Activated B cell treated with CpG ODN at 0.5 μM for 24 hours (primary cell): ENCODE measurements at regions not wholly inside any gene's neighbourhood (a gene's known extent, or its start where the extent isn't known, plus 50 kb on each side); places are given as distances from the start of the nearest gene placed in this dataset.

ENCODE experiments used
- ATAC-seq: fragments of 200-7000 bp; cut with Tn5 transposase; one replicate; pipeline ENCODE4 v1.10.0; 2021; ENCODE audit warnings: low read depth, mild to moderate bottlenecking, moderate library complexity
- CTCF ChIA-PET: fragments of 350-600 bp; sonication (Branson Sonifier 250); formaldehyde crosslinking; loops from one replicate; lab custom pipeline; 2021; ENCODE audit warnings: antibody characterized with exemption; lab: Charles Lee
- POLR2A ChIA-PET: fragments of 350-600 bp; sonication (Branson Sonifier 250); formaldehyde crosslinking; loops from one replicate; lab custom pipeline; 2021; ENCODE audit warnings: antibody characterized with exemption; lab: Charles Lee
- DNase-seq: peaks from one replicate; pipeline ENCODE4 v3.0.0; 2022
- H3K27ac Mint-ChIP-seq: one replicate; pipeline ENCODE4 v1.8.0; 2020; ENCODE audit warnings: mixed read lengths
- H3K27me3 Mint-ChIP-seq: one replicate; pipeline ENCODE4 v1.8.0; 2021; ENCODE audit warnings: mixed read lengths
- H3K36me3 Mint-ChIP-seq: one replicate; pipeline ENCODE4 v1.8.0; 2021; ENCODE audit warnings: low read depth, mixed read lengths
- H3K4me1 Mint-ChIP-seq: one replicate; pipeline ENCODE4 v1.8.0; 2021; ENCODE audit warnings: mixed read lengths
- H3K4me3 Mint-ChIP-seq: one replicate; pipeline ENCODE4 v1.8.0; 2020; ENCODE audit warnings: mild to moderate bottlenecking, mixed read lengths
- H3K9me3 Mint-ChIP-seq: one replicate; pipeline ENCODE4 v1.8.0; 2020; ENCODE audit warnings: mixed read lengths
- intact Hi-C: fragments of 100-400 bp; cut with micrococcal nuclease; formaldehyde crosslinking; loops from one replicate; pipeline ENCODE4 v1.15.1; 2024
- TF ChIP-seq, protein P1 (sequence below): fragments of 200-600 bp; IDR thresholded peaks from one replicate; pipeline ENCODE4 v1.8.0; 2022; ENCODE audit warnings: antibody characterized with exemption, mild to moderate bottlenecking

DNA sequence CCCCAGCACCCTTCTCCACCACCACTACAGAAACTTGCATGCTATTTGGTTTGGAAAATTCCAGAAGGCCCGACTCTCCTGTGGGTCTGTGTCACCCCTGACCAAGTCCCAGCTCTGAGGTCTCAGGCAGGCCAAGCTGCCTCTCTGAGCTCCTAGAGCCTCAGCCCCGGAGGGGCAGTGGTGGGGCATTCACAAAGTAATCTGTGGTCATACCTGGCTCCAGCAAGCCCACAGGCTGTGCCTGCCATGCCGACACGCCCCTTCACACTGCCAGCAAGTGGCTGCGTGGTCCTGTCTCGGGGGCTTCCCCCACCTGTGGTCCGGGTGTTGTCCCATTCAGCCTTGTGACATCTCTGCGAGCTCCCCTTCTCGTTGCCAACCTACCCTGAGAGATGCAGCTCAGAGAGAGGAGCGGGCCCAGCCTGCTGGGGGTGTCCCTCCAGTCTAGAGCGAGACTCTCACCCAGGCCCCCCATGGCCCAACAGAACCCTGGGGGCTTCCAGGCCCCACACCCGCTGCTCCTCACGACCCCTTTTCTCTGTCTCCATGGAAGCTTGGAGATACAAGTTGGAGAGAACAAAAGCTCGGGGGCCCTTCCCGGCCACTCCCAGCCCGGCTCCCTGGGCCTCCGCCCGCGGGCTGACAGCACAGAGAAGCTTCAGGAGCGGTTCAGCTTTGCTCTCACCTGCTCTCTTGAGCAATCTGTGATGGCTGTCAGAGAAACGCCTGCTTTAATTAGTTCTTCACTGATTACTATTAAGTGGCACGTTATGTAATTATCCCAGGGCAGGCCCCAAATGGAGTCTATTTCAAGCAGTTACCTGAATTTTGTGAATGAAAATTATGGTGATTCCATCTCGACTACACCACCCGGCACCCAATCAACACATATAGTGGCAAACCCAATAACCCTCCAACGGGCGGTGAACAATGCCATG, 147.7 kb upstream of the PHACTR3 start:
- DNase-seq (no peak), ATAC-seq (no peak)
- POLR2A ChIA-PET, result no interaction called here
- Mint-ChIP-seq H3K27me3 (peaks cover 8% of the 10 kb centered on the region), H3K9me3 (no peaks in the 10 kb centered on the region), H3K27ac (no peak overlapping the region), H3K36me3 (no peaks in the 10 kb centered on the region), H3K4me3 (no peak overlapping the region), H3K4me1 (no peaks in the 10 kb centered on the region)
- TF ChIP-seq, protein P1, sequence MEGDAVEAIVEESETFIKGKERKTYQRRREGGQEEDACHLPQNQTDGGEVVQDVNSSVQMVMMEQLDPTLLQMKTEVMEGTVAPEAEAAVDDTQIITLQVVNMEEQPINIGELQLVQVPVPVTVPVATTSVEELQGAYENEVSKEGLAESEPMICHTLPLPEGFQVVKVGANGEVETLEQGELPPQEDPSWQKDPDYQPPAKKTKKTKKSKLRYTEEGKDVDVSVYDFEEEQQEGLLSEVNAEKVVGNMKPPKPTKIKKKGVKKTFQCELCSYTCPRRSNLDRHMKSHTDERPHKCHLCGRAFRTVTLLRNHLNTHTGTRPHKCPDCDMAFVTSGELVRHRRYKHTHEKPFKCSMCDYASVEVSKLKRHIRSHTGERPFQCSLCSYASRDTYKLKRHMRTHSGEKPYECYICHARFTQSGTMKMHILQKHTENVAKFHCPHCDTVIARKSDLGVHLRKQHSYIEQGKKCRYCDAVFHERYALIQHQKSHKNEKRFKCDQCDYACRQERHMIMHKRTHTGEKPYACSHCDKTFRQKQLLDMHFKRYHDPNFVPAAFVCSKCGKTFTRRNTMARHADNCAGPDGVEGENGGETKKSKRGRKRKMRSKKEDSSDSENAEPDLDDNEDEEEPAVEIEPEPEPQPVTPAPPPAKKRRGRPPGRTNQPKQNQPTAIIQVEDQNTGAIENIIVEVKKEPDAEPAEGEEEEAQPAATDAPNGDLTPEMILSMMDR, result no peak
- intact Hi-C loops, result no loop called here
- CTCF ChIA-PET, result interaction anchor here (1.2 kb wide), 1 partner anchor 39 kb away, joined by 3 read pairs; no protein-coding TSS in a partner anchor

DNA sequence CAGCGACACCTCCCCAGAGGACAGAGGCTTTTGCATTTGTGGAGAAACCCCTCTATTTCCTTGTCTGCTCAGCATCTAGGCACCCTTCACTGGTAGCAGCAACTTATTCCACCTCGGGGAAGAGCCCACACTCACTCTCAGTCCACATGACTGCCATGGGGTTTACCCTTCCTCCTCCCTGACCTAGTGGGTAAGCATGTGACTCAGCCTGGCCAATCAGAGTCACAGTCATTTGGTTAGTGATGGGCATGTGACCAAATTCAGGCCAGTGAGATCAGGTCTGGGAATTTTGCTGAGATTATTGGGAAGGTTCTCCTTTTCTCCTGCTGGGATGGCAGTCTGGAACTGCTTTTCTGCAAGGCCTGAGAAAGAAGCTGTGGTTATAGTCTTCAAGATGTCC, 145.7 kb upstream of the PHACTR3 start:
- H3K27ac Mint-ChIP-seq, result no peak overlapping the region
- TF ChIP-seq, protein P1, result no peak
- peaks cover 10% of the 10 kb centered on the region for H3K27me3 Mint-ChIP-seq
- intact Hi-C loops, result no loop called here
- no peak overlapping the region for H3K4me3 Mint-ChIP-seq
- H3K4me1 Mint-ChIP-seq, result no peaks in the 10 kb centered on the region
- H3K36me3 Mint-ChIP-seq, result no peaks in the 10 kb centered on the region
- DNase-seq (no peak), ATAC-seq (no peak)
- ChIA-PET POLR2A (no interaction called here), CTCF (no interaction called here)
- peaks cover under 1% of the 10 kb centered on the region for H3K9me3 Mint-ChIP-seq

DNA sequence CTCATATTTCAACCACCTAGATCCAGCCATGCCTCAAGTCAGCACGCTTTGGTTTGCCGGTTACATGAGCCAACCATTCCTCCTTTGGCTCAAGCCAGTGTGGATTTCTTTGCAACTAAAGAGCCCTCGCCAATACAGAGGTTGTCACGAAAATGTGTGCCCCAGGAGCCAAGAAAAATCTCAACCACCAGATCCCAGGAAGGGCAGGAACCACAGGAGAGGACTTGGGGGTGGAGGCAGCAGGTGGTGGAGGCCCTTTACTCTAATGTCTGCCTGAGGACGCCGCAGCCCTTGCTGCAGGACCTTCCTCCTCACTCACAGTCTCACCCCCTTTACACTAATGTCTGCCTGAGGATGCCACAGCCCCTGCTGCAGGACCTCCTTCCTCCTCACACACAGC, 144.8 kb upstream of the PHACTR3 start:
- POLR2A ChIA-PET, result no interaction called here
- intact Hi-C loops, result no loop called here
- no peaks in the 10 kb centered on the region for H3K36me3 Mint-ChIP-seq
- ATAC-seq (no peak), DNase-seq (no peak)
- TF ChIP-seq, protein P1, result no peak
- H3K9me3 Mint-ChIP-seq, result peaks cover 7% of the 10 kb centered on the region
- H3K27me3 Mint-ChIP-seq, result peaks cover 8% of the 10 kb centered on the region
- CTCF ChIA-PET, result no interaction called here
- H3K4me3 Mint-ChIP-seq, result no peak overlapping the region
- H3K27ac Mint-ChIP-seq, result no peak overlapping the region
- H3K4me1 Mint-ChIP-seq, result no peaks in the 10 kb centered on the region

DNA sequence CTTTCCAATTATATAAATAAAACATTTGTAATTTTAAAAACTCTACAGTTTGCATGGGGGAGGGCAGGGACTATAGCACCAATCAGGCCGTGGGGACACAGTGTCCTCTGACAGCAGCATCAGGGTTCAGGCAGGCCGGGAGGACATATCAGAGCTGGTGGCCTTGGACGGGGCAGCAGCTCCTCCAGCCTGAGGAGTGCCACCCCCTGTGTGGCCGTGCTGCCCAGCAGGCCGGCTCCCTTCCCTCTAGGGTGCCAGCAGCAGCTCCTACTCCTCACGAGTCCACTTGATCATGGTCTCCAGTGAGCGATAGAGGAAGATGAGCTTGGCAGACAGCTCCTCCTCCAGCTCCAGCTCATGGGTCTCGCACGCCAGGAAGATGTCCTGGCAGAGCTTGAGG, 144.0 kb upstream of the PHACTR3 start:
- ChIA-PET CTCF (no interaction called here), POLR2A (no interaction called here)
- intact Hi-C loops, result no loop called here

DNA sequence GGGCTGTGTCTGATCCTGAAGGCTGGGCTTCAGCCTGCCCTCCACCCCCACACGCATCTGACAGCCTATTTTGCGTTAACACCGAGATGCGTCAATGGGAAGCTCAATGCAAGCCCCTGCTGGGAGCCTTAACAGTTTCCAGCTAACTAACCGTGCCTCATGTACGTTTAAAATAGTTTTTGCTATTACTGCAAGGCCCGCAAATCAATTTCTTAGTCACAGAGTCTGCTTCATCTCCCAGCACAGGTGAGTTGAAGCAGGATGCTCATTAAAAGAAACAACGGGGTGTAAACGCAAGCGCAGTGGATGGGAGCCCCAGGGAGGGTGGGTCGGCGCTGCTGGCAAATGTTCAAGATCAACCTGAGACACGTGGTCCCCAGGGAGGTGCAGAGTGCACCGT, 142.8 kb upstream of the PHACTR3 start:
- ChIA-PET POLR2A (no interaction called here), CTCF (no interaction called here)
- peaks cover 7% of the 10 kb centered on the region for H3K9me3 Mint-ChIP-seq
- intact Hi-C loops, result no loop called here
- no peaks in the 10 kb centered on the region for H3K4me1 Mint-ChIP-seq
- peaks cover 6% of the 10 kb centered on the region for H3K27me3 Mint-ChIP-seq
- DNase-seq (no peak), ATAC-seq (no peak)
- no peak overlapping the region for H3K27ac Mint-ChIP-seq
- no peaks in the 10 kb centered on the region for H3K36me3 Mint-ChIP-seq
- TF ChIP-seq, protein P1, result no peak
- no peak overlapping the region for H3K4me3 Mint-ChIP-seq

More for the DNA sequence above, 144.0 kb upstream of the PHACTR3 start:
- Mint-ChIP-seq H3K4me3 (no peak overlapping the region), H3K27ac (no peak overlapping the region), H3K36me3 (no peaks in the 10 kb centered on the region), H3K9me3 (peaks cover 7% of the 10 kb centered on the region), H3K27me3 (peaks cover 8% of the 10 kb centered on the region), H3K4me1 (no peaks in the 10 kb centered on the region)
- DNase-seq (no peak), ATAC-seq (no peak)
- TF ChIP-seq, protein P1, result no peak
